Peyer's patch (tissue), 4 donors: ENCODE measurements at regions not wholly inside any gene's neighbourhood (a gene's known extent, or its start where the extent isn't known, plus 50 kb on each side); places are given as distances from the start of the nearest gene placed in this dataset.

Source experiments
- POLR2A ChIP-seq, 2 donors: fragments of 450-650 bp; IDR thresholded peaks; one replicate each; pipeline ENCODE4 v1.5.1; 2017; ENCODE audit warnings: antibody characterized with exemption in 2 of 2, mild to moderate bottlenecking in 2 of 2, moderate library complexity in 2 of 2
- TF ChIP-seq, protein P1 (sequence below), 6 experiments: fragments of 450-650 bp in 4 of 6; fragments of 200-600 bp in 2 of 6; sonication (generic) in 1 of 6; IDR thresholded peaks; one replicate each; pipeline ENCODE4 v1.5.1; 2017 to 2019; ENCODE audit warnings: antibody characterized with exemption in 6 of 6, mild to moderate bottlenecking in 3 of 6, moderate library complexity in 1 of 6

DNA sequence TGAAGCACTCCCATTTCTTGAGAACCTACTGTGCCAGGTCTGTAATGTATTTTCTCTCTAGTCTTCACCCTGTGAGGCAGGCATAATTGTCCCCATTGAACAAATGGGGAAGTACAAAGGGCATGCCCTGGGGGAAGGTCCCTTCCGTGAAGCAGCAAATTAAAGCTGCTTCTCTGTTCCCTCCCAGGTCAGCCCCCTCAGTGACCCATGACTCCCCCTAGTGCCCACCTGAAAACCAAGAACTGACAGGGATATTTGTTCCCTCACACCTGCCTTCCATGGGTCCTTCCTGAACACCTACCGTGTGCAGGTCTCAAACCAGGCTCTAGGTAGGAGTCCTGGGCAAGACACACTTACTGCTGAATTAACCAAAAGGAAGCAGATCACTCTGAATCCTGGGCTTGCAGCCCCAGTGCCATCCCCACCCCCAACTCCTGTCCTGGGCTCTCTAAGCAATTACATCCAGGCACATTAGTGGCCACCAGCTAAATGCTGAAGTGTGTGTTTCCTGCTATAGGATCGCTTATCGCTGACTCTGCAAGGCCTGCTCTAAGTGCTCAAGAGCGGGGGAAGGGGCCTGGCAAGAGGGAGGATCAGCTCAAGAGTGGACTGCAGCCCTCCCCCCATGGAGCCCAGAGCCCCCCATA lies 254.8 kb downstream of the CDK5RAP2 start:
- no peak for TF ChIP-seq POLR2A (IDR thresholded peaks at IDR 0.05)
- TF ChIP-seq, protein P1, sequence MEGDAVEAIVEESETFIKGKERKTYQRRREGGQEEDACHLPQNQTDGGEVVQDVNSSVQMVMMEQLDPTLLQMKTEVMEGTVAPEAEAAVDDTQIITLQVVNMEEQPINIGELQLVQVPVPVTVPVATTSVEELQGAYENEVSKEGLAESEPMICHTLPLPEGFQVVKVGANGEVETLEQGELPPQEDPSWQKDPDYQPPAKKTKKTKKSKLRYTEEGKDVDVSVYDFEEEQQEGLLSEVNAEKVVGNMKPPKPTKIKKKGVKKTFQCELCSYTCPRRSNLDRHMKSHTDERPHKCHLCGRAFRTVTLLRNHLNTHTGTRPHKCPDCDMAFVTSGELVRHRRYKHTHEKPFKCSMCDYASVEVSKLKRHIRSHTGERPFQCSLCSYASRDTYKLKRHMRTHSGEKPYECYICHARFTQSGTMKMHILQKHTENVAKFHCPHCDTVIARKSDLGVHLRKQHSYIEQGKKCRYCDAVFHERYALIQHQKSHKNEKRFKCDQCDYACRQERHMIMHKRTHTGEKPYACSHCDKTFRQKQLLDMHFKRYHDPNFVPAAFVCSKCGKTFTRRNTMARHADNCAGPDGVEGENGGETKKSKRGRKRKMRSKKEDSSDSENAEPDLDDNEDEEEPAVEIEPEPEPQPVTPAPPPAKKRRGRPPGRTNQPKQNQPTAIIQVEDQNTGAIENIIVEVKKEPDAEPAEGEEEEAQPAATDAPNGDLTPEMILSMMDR (IDR thresholded peaks at IDR 0.05): no peak
